OCI-LY1 (cell line): ENCODE measurements at regions not wholly inside any gene's neighbourhood (a gene's known extent, or its start where the extent isn't known, plus 50 kb on each side); places are given as distances from the start of the nearest gene placed in this dataset.
"Not testable (repeated sequence)": the region's sequence is repeated elsewhere in the genome, so short reads cannot be mapped to it uniquely, and the experiment has no call there.

Source experiments
- EZH2 ChIP-seq: fragments of 200-600 bp; sonication (generic), shearing (Covaris generic); IDR thresholded peaks from 2 replicates; pipeline ENCODE4 v1.8.0; 2017; ENCODE audit warnings: borderline replicate concordance, mixed run types, mild to moderate bottlenecking, antibody characterized with exemption, low read length, moderate library complexity, mixed read lengths
- TF ChIP-seq, protein P1 (sequence below): fragments of 200-600 bp; sonication (generic), shearing (Covaris generic); IDR thresholded peaks from 2 replicates; pipeline ENCODE4 v1.5.1; 2017; ENCODE audit warnings: mild to moderate bottlenecking, antibody characterized with exemption, low read length, moderate library complexity, mixed read lengths

DNA sequence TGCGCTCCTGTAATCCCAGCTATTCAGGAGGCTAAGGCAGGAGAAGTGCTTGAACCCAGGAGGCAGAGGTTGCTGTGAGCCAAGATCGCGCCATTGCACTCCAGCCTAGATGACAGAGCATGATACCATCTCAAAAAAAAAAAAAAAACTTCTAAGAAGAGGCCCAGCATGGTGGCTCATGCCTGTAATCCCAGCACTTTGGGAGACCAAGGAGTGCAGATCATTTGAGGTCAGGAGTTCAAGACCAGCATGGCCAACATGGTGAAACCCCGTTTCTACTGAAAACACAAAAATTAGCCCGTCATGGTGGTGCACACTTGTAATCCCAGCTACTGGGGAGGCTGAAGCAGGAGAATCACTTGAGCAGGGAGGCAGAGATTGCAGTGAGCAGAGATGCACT is 51.5 kb upstream of the LANCL2 start:
- TF ChIP-seq, protein P1, sequence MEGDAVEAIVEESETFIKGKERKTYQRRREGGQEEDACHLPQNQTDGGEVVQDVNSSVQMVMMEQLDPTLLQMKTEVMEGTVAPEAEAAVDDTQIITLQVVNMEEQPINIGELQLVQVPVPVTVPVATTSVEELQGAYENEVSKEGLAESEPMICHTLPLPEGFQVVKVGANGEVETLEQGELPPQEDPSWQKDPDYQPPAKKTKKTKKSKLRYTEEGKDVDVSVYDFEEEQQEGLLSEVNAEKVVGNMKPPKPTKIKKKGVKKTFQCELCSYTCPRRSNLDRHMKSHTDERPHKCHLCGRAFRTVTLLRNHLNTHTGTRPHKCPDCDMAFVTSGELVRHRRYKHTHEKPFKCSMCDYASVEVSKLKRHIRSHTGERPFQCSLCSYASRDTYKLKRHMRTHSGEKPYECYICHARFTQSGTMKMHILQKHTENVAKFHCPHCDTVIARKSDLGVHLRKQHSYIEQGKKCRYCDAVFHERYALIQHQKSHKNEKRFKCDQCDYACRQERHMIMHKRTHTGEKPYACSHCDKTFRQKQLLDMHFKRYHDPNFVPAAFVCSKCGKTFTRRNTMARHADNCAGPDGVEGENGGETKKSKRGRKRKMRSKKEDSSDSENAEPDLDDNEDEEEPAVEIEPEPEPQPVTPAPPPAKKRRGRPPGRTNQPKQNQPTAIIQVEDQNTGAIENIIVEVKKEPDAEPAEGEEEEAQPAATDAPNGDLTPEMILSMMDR, result not testable (repeated sequence)
- TF ChIP-seq EZH2, result not testable (repeated sequence)
